Dendritic cell treated with granulocyte-macrophage colony-stimulating factor and Interleukin-4, amounts not matched to agents 40 ng/mL and 50 ng/mL, for 4 days (primary cell): ENCODE measurements at regions not wholly inside any gene's neighbourhood (a gene's known extent, or its start where the extent isn't known, plus 50 kb on each side); places are given as distances from the start of the nearest gene placed in this dataset.
"Not testable (repeated sequence)": the region's sequence is repeated elsewhere in the genome, so short reads cannot be mapped to it uniquely, and the experiment has no call there.

ENCODE experiments used
- H3K27ac Mint-ChIP-seq: one replicate; pipeline ENCODE4 v1.8.0; 2022; ENCODE audit warnings: mild to moderate bottlenecking, mixed read lengths
- H3K27me3 Mint-ChIP-seq: one replicate; pipeline ENCODE4 v1.8.0; 2022; ENCODE audit warnings: mild to moderate bottlenecking, mixed read lengths
- H3K36me3 Mint-ChIP-seq: one replicate; pipeline ENCODE4 v1.8.0; 2022; ENCODE audit warnings: low read depth, mixed read lengths
- H3K4me1 Mint-ChIP-seq: one replicate; pipeline ENCODE4 v1.8.0; 2022; ENCODE audit warnings: low read depth, mixed read lengths
- H3K4me3 Mint-ChIP-seq: one replicate; pipeline ENCODE4 v1.8.0; 2022; ENCODE audit warnings: mild to moderate bottlenecking, moderate library complexity, mixed read lengths
- H3K9me3 Mint-ChIP-seq: one replicate; pipeline ENCODE4 v1.8.0; 2022; ENCODE audit warnings: mixed read lengths
- intact Hi-C: fragments of 100-400 bp; cut with micrococcal nuclease; formaldehyde crosslinking; loops from one replicate; pipeline ENCODE4 v1.15.0; 2022

GRCh38 chr16:47854737-47855136, 301.1 kb downstream of the ABCC12 start:
- Mint-ChIP-seq H3K27ac (no peak overlapping the region), H3K4me1 (no peaks in the 10 kb centered on the region), H3K4me3 (no peak overlapping the region), H3K9me3 (peaks cover 16% of the 10 kb centered on the region), H3K27me3 (no peaks in the 10 kb centered on the region), H3K36me3 (no peaks in the 10 kb centered on the region)
- intact Hi-C loops = no loop called here

GRCh38 chr16:47852991-47853390, 302.8 kb downstream of the ABCC12 start:
- Mint-ChIP-seq H3K27me3 (no peaks in the 10 kb centered on the region), H3K36me3 (no peaks in the 10 kb centered on the region), H3K4me1 (no peaks in the 10 kb centered on the region), H3K4me3 (no peak overlapping the region), H3K9me3 (peaks cover 16% of the 10 kb centered on the region), H3K27ac (no peak overlapping the region)
- intact Hi-C loops = no loop called here

DNA sequence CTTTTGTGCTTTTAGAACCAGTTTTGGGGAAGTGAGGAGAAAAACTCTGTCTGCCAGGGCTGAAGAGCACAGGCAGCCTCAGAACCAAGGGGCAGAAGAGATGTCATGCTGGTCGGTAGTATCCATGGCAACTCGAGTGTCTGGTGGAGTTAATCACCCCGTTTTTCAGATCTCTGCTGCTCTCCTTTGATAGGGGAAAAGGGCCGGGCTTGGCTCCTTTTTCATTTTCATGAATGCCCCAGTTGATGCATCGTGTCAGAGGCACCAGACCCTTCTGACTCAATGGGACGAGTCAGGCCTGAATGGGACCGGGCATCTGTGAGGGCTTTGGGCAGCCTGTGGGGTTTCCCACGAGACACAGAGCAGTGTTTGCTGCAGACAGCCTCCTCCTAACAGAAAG, 304.6 kb downstream of the ABCC12 start:
- H3K9me3 Mint-ChIP-seq = peaks cover 16% of the 10 kb centered on the region

GRCh38 chr16:47849736-47850135, 306.1 kb downstream of the ABCC12 start:
- H3K9me3 Mint-ChIP-seq = peaks cover 11% of the 10 kb centered on the region
- no peaks in the 10 kb centered on the region for H3K36me3 Mint-ChIP-seq
- no peak overlapping the region for H3K4me3 Mint-ChIP-seq
- H3K27me3 Mint-ChIP-seq = no peaks in the 10 kb centered on the region
- H3K27ac Mint-ChIP-seq = no peak overlapping the region
- intact Hi-C loops = no loop called here
- no peaks in the 10 kb centered on the region for H3K4me1 Mint-ChIP-seq

More for the DNA sequence above, 304.6 kb downstream of the ABCC12 start:
- Mint-ChIP-seq H3K36me3 (no peaks in the 10 kb centered on the region), H3K27me3 (no peaks in the 10 kb centered on the region), H3K27ac (no peak overlapping the region), H3K4me1 (no peaks in the 10 kb centered on the region), H3K4me3 (no peak overlapping the region)
- intact Hi-C loops = no loop called here

DNA sequence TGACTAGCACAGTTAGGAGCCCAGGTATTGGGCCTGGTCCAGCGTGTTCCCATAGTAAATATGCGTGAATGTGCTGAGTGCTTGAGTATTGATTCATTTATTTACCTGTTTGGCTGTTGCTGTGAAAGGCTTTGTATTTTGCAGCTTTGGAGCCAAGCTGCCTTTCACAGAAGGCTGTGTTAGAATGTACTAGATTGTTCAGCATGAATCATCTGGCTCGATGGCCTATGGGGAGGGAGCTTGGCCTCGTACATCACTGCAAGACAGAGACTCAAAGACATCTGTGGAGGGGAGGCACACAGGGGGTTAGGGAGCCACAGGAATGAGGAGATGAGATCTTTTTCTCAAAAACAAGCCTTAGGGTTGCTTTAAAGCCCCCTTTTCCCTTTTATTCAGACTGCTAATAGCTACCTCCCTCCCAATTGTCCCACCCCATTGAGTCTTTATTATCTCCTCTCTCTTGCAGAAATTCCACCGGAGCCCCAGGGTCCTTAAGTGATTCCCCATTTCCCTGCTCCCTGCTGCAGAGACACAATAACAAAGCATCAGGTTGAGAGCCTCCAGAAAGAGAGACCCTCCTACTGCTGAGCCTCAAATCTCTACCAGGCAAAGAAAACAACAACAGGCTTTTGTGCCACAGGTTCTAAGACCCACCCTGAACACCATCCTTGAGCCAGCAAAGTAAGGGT, 307.2 kb downstream of the ABCC12 start:
- no peaks in the 10 kb centered on the region for H3K4me1 Mint-ChIP-seq
- H3K4me3 Mint-ChIP-seq = no peak overlapping the region
- H3K9me3 Mint-ChIP-seq = no peaks in the 10 kb centered on the region
- H3K27me3 Mint-ChIP-seq = no peaks in the 10 kb centered on the region
- H3K27ac Mint-ChIP-seq = no peak overlapping the region
- H3K36me3 Mint-ChIP-seq = no peaks in the 10 kb centered on the region
- intact Hi-C loops = no loop called here

DNA sequence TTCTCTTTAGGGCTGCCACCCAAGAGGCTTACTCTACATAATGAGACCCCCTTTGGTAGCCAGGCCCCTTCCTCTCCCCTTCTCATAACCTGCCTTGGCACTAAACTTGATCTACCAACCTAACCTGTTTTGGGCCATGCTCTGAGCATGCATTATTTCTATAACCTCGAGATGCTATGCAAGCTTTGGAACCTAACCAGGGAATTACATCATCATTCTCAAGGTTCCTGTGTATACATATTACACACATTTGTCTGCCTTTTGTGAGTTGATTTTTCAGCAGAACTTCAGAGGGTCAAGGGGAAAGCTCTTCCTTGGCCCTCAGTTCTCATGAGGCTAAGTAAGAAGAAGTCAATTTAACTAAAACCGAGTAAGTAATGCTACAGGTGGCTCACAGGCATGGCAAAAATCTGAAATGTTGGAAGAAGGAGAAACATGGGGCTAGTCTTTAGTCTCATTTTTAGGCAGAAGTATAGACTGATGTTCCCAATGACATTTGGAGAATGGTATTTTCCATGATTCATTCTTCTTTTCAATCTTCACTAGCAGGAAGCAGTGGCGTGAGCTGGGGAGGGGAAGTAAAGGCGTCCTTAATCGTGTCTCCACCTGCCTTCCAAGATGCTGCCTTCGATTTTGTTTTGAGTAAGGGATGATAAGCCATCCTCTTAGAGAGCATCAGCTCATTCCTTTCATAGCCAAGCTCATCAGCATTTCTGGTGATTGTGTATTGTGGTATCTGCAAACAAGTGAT, 308.4 kb downstream of the ABCC12 start:
- no peaks in the 10 kb centered on the region for H3K36me3 Mint-ChIP-seq
- no peaks in the 10 kb centered on the region for H3K9me3 Mint-ChIP-seq
- H3K4me3 Mint-ChIP-seq = no peak overlapping the region
- H3K4me1 Mint-ChIP-seq = no peaks in the 10 kb centered on the region
- H3K27ac Mint-ChIP-seq = no peak overlapping the region
- intact Hi-C loops = no loop called here
- H3K27me3 Mint-ChIP-seq = no peaks in the 10 kb centered on the region

- Mint-ChIP-seq H3K27ac (no peak overlapping the region), H3K27me3 (no peaks in the 10 kb centered on the region), H3K4me3 (no peak overlapping the region), H3K4me1 (no peaks in the 10 kb centered on the region), H3K36me3 (no peaks in the 10 kb centered on the region), H3K9me3 (peaks cover 49% of the 10 kb centered on the region)
- intact Hi-C loops = no loop called here
Observed at GRCh38 chr16:47834485-47835024, 321.2 kb downstream of the ABCC12 start.

- Mint-ChIP-seq H3K4me3 (no peak overlapping the region), H3K27ac (no peak overlapping the region)
Observed at GRCh38 chr16:47833771-47834170, 322.0 kb downstream of the ABCC12 start.

GRCh38 chr16:47829850-47830600, 325.8 kb downstream of the ABCC12 start:
- Mint-ChIP-seq H3K4me1 (no peaks in the 10 kb centered on the region), H3K9me3 (peaks cover 60% of the 10 kb centered on the region), H3K27me3 (no peaks in the 10 kb centered on the region), H3K4me3 (no peak overlapping the region), H3K27ac (no peak overlapping the region), H3K36me3 (no peaks in the 10 kb centered on the region)
- intact Hi-C loops = no loop called here

More at GRCh38 chr16:47833771-47834170, 322.0 kb downstream of the ABCC12 start:
- intact Hi-C loops = no loop called here
- peaks cover 47% of the 10 kb centered on the region for H3K9me3 Mint-ChIP-seq
- no peaks in the 10 kb centered on the region for H3K27me3 Mint-ChIP-seq
- no peaks in the 10 kb centered on the region for H3K4me1 Mint-ChIP-seq
- no peaks in the 10 kb centered on the region for H3K36me3 Mint-ChIP-seq

- Mint-ChIP-seq H3K4me1 (no peaks in the 10 kb centered on the region), H3K4me3 (no peak overlapping the region), H3K27ac (no peak overlapping the region), H3K9me3 (peaks cover 34% of the 10 kb centered on the region), H3K27me3 (no peaks in the 10 kb centered on the region), H3K36me3 (no peaks in the 10 kb centered on the region)
- intact Hi-C loops = no loop called here
Observed at GRCh38 chr16:47826070-47826469, 329.7 kb downstream of the ABCC12 start.

- intact Hi-C loops = no loop called here
- no peak overlapping the region for H3K27ac Mint-ChIP-seq
- H3K4me1 Mint-ChIP-seq = no peaks in the 10 kb centered on the region
- no peaks in the 10 kb centered on the region for H3K27me3 Mint-ChIP-seq
- no peaks in the 10 kb centered on the region for H3K36me3 Mint-ChIP-seq
- no peak overlapping the region for H3K4me3 Mint-ChIP-seq
- peaks cover 49% of the 10 kb centered on the region for H3K9me3 Mint-ChIP-seq
Observed at GRCh38 chr16:47817048-47817447, 338.7 kb downstream of the ABCC12 start.

- no peaks in the 10 kb centered on the region for H3K27me3 Mint-ChIP-seq
- H3K9me3 Mint-ChIP-seq = peaks cover 54% of the 10 kb centered on the region
- no peaks in the 10 kb centered on the region for H3K36me3 Mint-ChIP-seq
- intact Hi-C loops = no loop called here
- no peak overlapping the region for H3K27ac Mint-ChIP-seq
- H3K4me1 Mint-ChIP-seq = no peaks in the 10 kb centered on the region
- no peak overlapping the region for H3K4me3 Mint-ChIP-seq
Observed at GRCh38 chr16:47816511-47816910, 339.3 kb downstream of the ABCC12 start.

GRCh38 chr16:47815655-47816054, 340.1 kb downstream of the ABCC12 start:
- Mint-ChIP-seq H3K4me1 (no peaks in the 10 kb centered on the region), H3K4me3 (no peak overlapping the region), H3K27me3 (no peaks in the 10 kb centered on the region), H3K27ac (no peak overlapping the region), H3K36me3 (no peaks in the 10 kb centered on the region), H3K9me3 (peaks cover 63% of the 10 kb centered on the region)
- intact Hi-C loops = no loop called here

DNA sequence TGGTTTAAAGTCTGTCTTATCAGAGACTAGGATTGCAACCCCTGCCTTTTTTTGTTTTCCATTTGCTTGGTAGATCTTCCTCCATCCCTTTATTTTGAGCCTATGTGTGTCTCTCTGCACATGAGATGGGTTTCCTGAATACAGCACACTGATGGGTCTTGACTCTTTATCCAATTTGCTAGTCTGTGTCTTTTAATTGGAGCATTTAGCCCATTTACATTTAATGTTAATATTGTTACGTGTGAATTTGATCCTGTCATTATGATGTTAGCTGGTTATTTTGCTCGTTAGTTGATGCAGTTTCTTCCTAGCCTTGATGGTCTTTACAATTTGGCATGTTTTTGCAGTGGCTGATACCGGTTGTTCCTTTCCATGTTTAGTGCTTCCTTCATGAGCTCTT, 344.0 kb downstream of the ABCC12 start:
- H3K27ac Mint-ChIP-seq, H3K4me1 Mint-ChIP-seq, H3K27me3 Mint-ChIP-seq, H3K4me3 Mint-ChIP-seq, H3K36me3 Mint-ChIP-seq, intact Hi-C loops: not testable (repeated sequence)
- peaks cover 60% of the 10 kb centered on the region for H3K9me3 Mint-ChIP-seq
